ENCODE measurements at regions not wholly inside any gene's neighbourhood (a gene's known extent, or its start where the extent isn't known, plus 50 kb on each side); places are given as distances from the start of the nearest gene placed in this dataset.

- H3K4me3 ChIP-seq (ENCODE audit: low read depth, low read length), result no peak overlapping the region
- no peak for TF ChIP-seq CTCF (IDR thresholded peaks at IDR 0.05; ENCODE audit: insufficient read depth, low read length)
- no peak for DNase-seq (ENCODE audit: low read depth)
These were observed 278.3 kb downstream of the RAP2B start for GRCh38 chr3:153440311-153440710.

- DNase-seq (ENCODE audit: low read depth), result no peak
- TF ChIP-seq CTCF (IDR thresholded peaks at IDR 0.05; ENCODE audit: insufficient read depth, low read length), result no peak
- no peak overlapping the region for H3K4me3 ChIP-seq (ENCODE audit: low read depth, low read length)
These were observed 280.4 kb downstream of the RAP2B start for GRCh38 chr3:153442386-153442785.

- no peak for DNase-seq (ENCODE audit: low read depth)
- no peak overlapping the region for H3K4me3 ChIP-seq (ENCODE audit: low read depth, low read length)
- TF ChIP-seq CTCF (IDR thresholded peaks at IDR 0.05; ENCODE audit: insufficient read depth, low read length), result no peak
These were observed 280.9 kb downstream of the RAP2B start for GRCh38 chr3:153442799-153443487.

- peak; percentile 28 for DNase-seq (ENCODE audit: low read depth)
- no peak overlapping the region for H3K4me3 ChIP-seq (ENCODE audit: low read depth, low read length)
- TF ChIP-seq CTCF (IDR thresholded peaks at IDR 0.05; ENCODE audit: insufficient read depth, low read length), result peak; percentile 14
These were observed 281.9 kb downstream of the RAP2B start for GRCh38 chr3:153443961-153444360.

GRCh38 chr3:153445817-153446216 lies 283.8 kb downstream of the RAP2B start:
- no peak for TF ChIP-seq CTCF (IDR thresholded peaks at IDR 0.05; ENCODE audit: insufficient read depth, low read length)
- no peak for DNase-seq (ENCODE audit: low read depth)
- H3K4me3 ChIP-seq (ENCODE audit: low read depth, low read length), result no peak overlapping the region

- peak; percentile 49 for DNase-seq (ENCODE audit: low read depth)
- no peak for TF ChIP-seq CTCF (IDR thresholded peaks at IDR 0.05; ENCODE audit: insufficient read depth, low read length)
- H3K4me3 ChIP-seq (ENCODE audit: low read depth, low read length), result no peak overlapping the region
These were observed 286.3 kb downstream of the RAP2B start for GRCh38 chr3:153448151-153448829.

All from fibroblast of the aortic adventitia (primary cell).